Mesothelial cell of epicardium (in vitro differentiated cells): ENCODE measurements at regions not wholly inside any gene's neighbourhood (a gene's known extent, or its start where the extent isn't known, plus 50 kb on each side); places are given as distances from the start of the nearest gene placed in this dataset.

ENCODE experiments used
- DNase-seq, 2 experiments: peaks; one replicate each; pipeline ENCODE4 v3.0.0; 2021; ENCODE audit warnings: low spot score in 2 of 2; ENCODE audit not compliant: unreplicated experiment in 2 of 2
- H3K27ac Mint-ChIP-seq: 2 replicates; pipeline ENCODE4 v1.8.0; 2021; ENCODE audit warnings: mixed read lengths
- H3K27me3 Mint-ChIP-seq: 2 replicates; pipeline ENCODE4 v1.8.0; 2021; ENCODE audit warnings: low read depth, mixed read lengths
- H3K36me3 Mint-ChIP-seq: 2 replicates; pipeline ENCODE4 v1.8.0; 2021; ENCODE audit warnings: mixed read lengths
- H3K4me1 Mint-ChIP-seq: 2 replicates; pipeline ENCODE4 v1.8.0; 2021; ENCODE audit warnings: mixed read lengths
- H3K4me3 Mint-ChIP-seq: 2 replicates; pipeline ENCODE4 v1.8.0; 2021; ENCODE audit warnings: mild to moderate bottlenecking, moderate library complexity, mixed read lengths
- H3K9me3 Mint-ChIP-seq: 2 replicates; pipeline ENCODE4 v1.8.0; 2021; ENCODE audit warnings: mixed read lengths
- TF ChIP-seq, protein P1 (sequence below): fragments of 200-600 bp; sonication (generic); IDR thresholded peaks from one replicate; pipeline ENCODE4 v1.5.0; 2021; ENCODE audit warnings: antibody characterized with exemption; ENCODE audit not compliant: unreplicated experiment

DNA sequence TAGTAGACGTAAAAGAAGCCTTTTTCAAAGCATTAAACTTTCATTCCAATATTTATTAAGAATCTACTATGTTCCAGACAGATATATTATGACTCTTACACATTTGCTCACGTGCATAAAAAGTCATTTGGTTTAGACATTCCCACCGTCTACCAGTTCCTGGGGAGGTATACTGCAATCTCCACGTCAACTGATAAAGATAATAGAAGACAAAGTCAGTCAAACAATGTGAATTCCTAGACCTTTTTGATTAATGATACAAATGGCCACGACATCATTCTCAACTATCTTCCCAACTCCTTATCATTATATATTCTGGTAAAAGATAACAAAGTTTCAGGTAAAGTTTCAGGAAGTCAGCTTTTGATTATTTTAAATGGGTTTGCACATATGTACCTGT is 69.0 kb downstream of the SIPA1L2 start:
- TF ChIP-seq, protein P1, sequence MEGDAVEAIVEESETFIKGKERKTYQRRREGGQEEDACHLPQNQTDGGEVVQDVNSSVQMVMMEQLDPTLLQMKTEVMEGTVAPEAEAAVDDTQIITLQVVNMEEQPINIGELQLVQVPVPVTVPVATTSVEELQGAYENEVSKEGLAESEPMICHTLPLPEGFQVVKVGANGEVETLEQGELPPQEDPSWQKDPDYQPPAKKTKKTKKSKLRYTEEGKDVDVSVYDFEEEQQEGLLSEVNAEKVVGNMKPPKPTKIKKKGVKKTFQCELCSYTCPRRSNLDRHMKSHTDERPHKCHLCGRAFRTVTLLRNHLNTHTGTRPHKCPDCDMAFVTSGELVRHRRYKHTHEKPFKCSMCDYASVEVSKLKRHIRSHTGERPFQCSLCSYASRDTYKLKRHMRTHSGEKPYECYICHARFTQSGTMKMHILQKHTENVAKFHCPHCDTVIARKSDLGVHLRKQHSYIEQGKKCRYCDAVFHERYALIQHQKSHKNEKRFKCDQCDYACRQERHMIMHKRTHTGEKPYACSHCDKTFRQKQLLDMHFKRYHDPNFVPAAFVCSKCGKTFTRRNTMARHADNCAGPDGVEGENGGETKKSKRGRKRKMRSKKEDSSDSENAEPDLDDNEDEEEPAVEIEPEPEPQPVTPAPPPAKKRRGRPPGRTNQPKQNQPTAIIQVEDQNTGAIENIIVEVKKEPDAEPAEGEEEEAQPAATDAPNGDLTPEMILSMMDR: no peak
- no peak for DNase-seq
- no peaks in the 10 kb centered on the region for H3K9me3 Mint-ChIP-seq
- H3K4me3 Mint-ChIP-seq: no peak overlapping the region
- no peaks in the 10 kb centered on the region for H3K27me3 Mint-ChIP-seq
- H3K36me3 Mint-ChIP-seq: no peaks in the 10 kb centered on the region
- peak overlapping the region; percentile 70 for H3K27ac Mint-ChIP-seq
- peaks cover 77% of the 10 kb centered on the region for H3K4me1 Mint-ChIP-seq

DNA sequence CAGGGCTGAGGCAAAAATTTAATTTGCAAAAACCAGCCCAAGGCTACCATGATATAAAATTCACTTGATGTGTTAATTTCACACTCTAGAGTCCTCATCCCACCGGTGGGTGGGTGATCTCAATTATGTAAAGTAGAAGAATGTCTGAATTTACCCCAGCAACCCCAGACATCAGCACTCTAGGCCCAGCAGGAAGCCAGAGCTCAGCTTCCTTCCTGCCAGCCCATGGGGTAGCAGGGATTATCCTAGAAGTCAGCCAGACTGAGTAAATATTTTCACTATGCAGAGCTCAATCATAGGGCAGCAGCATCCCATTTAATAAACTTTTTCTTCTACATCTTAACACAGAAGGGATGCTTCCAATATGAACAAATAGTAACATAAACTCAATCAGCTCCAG is 71.0 kb downstream of the SIPA1L2 start:
- H3K9me3 Mint-ChIP-seq: no peaks in the 10 kb centered on the region
- H3K4me3 Mint-ChIP-seq: no peak overlapping the region
- H3K4me1 Mint-ChIP-seq: peaks cover 88% of the 10 kb centered on the region
- no peak for DNase-seq
- no peaks in the 10 kb centered on the region for H3K36me3 Mint-ChIP-seq
- H3K27me3 Mint-ChIP-seq: no peaks in the 10 kb centered on the region
- H3K27ac Mint-ChIP-seq: peak overlapping the region; percentile 22
- TF ChIP-seq, protein P1: no peak

GRCh38 chr1:232557502-232558191 is 72.3 kb downstream of the SIPA1L2 start:
- DNase-seq: no peak
- Mint-ChIP-seq H3K4me1 (peaks cover 92% of the 10 kb centered on the region), H3K9me3 (no peaks in the 10 kb centered on the region), H3K27me3 (no peaks in the 10 kb centered on the region), H3K27ac (peak overlapping the region; percentile 31), H3K36me3 (no peaks in the 10 kb centered on the region), H3K4me3 (no peak overlapping the region)
- TF ChIP-seq, protein P1: no peak

DNA sequence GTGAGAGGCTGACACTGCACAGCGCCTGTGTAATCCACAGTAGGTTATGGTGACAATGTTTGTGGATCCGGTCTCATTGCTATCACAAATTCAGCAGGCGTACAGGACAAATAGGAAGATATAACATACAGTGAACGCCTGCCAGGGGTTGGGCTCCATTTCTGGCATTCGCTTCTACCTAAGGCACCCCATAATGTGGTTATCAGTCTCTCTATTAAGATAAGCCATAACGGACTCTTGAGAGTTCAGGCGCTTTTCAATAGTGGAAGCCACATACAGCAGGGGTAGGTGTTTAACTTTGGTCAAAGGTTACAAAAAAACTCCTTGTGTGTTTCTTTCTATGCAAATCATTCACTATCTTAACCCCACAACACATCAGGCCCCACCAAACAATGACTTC is 72.8 kb downstream of the SIPA1L2 start:
- TF ChIP-seq, protein P1: no peak
- H3K4me1 Mint-ChIP-seq: peaks cover 92% of the 10 kb centered on the region

DNA sequence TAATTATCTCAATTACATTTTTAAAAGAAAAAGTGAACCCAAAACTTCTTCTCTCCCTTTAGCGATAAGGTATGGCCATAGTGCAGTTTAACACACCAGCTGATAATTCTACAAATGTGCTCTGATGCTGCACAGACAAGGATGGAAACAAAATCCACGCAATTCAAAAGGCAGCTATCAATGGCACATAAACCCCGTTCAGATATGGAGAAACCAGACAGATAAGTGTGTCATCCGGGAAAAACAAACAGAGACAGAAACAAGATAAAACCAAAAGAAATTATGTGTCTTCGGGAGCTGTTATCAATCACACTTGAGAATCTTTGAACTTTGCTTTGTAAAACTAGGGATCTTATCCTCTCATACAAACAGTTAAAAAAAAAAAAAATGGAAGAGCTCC is 73.6 kb downstream of the SIPA1L2 start:
- TF ChIP-seq, protein P1: no peak
- H3K4me3 Mint-ChIP-seq: no peak overlapping the region
- H3K9me3 Mint-ChIP-seq: no peaks in the 10 kb centered on the region
- H3K27ac Mint-ChIP-seq: peak overlapping the region; percentile 87
- no peak for DNase-seq
- H3K27me3 Mint-ChIP-seq: no peaks in the 10 kb centered on the region
- H3K4me1 Mint-ChIP-seq: peaks cover 88% of the 10 kb centered on the region
- H3K36me3 Mint-ChIP-seq: no peaks in the 10 kb centered on the region

More for the DNA sequence above, 72.8 kb downstream of the SIPA1L2 start:
- DNase-seq: no peak
- H3K27ac Mint-ChIP-seq: peak overlapping the region; percentile 87
- H3K36me3 Mint-ChIP-seq: no peaks in the 10 kb centered on the region
- no peaks in the 10 kb centered on the region for H3K9me3 Mint-ChIP-seq
- H3K27me3 Mint-ChIP-seq: no peaks in the 10 kb centered on the region
- H3K4me3 Mint-ChIP-seq: no peak overlapping the region
